ENCODE measurements at regions not wholly inside any gene's neighbourhood (a gene's known extent, or its start where the extent isn't known, plus 50 kb on each side); places are given as distances from the start of the nearest gene placed in this dataset.
"Not testable (repeated sequence)": the region's sequence is repeated elsewhere in the genome, so short reads cannot be mapped to it uniquely, and the experiment has no call there.

DNA sequence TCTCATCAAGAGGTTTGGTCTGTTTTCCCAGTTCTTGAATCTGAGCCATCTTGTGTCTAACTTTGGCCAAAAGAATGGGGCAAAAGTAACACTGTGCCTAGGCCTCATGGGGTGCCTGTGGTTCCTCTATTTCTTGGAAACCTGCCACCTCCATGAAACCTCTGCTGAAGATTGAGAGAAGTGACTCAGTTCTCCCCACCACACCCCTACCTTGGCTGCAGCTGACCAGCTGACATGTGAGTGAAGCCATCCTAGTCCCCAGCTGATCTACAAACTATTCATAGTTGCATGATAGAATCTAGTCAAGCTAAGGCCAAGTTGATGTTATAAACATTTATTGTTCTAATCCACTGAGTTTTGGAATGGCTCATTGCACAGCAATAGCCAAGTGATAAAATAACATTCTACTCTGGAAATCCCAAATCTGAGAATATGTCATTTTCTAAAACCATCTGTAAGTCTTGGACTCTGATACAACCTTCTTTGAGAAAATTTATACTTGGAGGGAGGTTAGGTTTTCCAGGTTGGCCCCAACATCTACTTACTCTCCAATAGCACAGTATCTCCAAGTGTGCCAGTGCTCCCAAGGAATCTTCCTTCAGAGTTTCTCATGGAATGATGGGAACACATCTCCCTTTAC is 107.0 kb upstream of the SMLR1 start:
- DNase-seq = no peak

DNA sequence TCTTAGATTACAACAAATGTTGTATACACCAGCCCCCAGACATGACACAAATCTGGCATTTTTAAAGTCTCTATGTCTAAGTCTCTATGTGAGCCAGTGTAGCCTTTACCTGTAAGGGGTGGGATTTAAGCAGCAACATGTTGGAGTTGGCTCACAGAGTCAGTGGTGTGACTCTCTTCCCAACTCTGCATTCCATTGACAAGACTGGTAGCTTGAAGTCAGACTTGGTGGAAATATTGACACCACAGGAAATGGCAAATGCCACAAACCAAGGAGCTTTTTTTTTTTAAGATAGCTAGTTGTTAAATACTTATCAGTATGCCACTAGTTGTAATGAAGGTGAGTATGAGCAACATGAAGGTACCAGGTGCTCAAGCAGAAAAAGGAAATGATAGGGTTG is 103.1 kb upstream of the SMLR1 start:
- no peak for DNase-seq

GRCh38 chr6:130725551-130725950 is 101.7 kb upstream of the SMLR1 start:
- DNase-seq = no peak

DNA sequence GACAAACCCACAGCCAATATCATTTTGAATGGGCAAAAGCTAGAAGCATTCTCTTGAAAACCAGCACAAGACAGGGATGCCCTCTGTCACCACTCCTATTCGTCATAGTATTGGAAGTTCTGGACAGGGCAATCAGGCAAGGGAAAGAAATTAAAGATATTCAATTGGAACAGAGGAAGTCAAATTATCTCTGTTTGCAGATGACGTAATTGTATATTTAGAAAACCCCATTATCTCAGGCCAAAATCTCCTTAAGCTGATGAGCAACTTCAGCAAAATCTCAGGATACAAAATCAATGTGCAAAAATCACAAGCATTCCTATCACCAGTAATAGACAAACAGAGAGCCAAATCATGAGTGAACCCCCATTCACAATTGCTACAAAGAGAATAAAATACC is 99.1 kb upstream of the SMLR1 start:
- DNase-seq = not testable (repeated sequence)

DNA sequence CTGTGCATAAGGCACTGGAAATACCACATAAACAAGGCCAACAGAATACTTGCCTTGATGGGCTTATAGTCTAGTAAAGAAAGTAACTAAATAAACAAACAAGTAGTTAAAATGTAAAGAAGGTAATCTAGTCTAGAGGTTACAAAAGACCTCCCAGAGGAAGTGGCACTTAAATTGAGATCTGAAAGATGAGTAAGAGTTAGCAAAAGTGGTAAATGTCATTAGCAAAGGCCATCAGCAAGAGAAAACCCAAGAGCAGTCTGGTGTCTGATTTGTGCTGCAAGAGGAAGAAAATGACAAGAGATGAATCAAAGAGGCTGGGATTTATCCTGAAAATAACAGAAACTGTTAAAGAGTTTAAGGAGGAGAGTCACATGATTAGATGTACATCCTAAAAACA is 96.6 kb upstream of the SMLR1 start:
- DNase-seq = no peak

DNA sequence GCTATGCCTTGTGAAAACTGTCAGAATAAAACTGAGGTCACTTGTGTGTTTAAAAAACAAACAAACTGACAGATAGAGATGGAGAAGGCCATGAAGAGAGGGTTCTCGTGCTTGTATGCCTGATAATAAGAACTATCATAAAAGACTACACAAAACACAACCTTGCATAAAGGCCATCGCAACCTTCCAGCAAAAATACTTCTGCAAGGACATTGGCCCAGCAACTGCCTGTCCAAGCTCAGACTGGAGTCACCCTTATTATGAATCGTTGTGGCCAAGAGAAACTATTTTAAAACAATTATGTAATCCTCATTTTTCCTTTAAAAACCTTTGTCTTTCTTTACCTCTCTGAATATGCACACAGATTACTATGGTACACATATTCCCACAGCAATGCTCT is 93.0 kb upstream of the SMLR1 start:
- no peak for DNase-seq

DNA sequence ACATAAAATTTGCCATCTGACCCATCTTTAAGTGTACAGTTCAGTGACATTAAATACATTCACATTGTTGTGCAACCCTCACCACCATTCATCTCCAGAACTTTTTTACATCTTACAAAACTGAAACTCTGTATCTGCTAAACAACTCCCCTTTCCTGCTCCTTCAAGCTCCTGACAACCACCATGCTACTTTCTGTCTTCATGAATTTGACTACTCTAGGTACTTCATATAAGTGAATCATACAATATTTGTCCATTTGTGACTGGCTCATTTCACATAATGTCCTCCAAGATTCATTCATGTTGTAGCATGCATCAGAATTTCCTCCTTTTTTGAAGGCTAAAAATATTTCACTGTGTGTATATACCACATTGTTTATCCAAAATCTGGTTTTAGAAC is 86.9 kb upstream of the SMLR1 start:
- no peak for DNase-seq

DNA sequence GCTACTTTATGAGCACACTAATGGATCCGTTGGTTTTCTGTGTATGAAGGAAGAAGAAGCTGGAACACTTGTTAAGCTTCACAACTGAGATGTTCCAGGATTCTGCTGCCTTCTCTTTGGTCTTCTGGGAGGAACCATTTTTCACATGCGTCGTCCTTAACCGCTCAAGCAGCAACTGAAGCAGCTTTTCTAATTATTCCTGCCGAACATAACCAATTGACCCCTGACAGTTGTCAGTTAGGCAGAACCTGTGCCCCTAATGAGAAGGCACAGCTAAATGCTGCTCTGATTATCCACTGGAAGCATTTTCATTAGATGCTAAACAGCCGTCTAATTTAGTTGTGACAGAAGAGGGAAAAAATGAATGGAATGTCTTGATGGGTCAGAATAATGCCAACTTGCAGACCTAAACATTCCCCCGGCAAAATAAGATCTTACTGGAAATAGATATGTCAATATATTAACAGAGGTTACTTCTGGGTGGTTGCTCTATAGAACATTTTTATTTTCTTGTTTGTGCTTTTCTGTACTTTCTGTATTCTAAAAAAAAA is 85.0 kb upstream of the SMLR1 start:
- no peak for DNase-seq

GRCh38 chr6:130743175-130743574 is 84.0 kb upstream of the SMLR1 start:
- no peak for DNase-seq

GRCh38 chr6:130744576-130745366 is 82.4 kb upstream of the SMLR1 start:
- DNase-seq = no peak

DNA sequence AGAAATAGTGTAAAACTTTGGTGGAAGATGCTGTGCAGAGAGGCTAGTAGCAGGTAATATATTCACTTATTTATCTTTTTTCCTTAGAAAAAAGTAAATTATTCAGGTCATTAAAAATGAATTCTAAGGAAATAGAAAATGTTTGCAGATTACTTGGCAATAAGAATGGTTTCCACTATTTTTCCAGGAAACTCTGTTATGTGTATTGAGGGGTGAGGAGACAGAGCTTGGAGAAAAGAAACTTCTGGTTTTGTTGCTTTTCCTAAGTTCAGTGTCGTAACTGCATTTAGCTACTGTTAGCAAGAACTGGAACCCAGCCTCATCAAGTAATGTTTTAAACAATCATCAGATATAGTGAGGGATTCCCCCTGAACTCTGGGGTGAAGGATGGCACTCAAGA is 79.2 kb upstream of the SMLR1 start:
- no peak for DNase-seq

GRCh38 chr6:130749402-130749801 is 77.8 kb upstream of the SMLR1 start:
- no peak for DNase-seq

- no peak for DNase-seq
These were observed 74.9 kb upstream of the SMLR1 start for GRCh38 chr6:130752267-130752666.

DNA sequence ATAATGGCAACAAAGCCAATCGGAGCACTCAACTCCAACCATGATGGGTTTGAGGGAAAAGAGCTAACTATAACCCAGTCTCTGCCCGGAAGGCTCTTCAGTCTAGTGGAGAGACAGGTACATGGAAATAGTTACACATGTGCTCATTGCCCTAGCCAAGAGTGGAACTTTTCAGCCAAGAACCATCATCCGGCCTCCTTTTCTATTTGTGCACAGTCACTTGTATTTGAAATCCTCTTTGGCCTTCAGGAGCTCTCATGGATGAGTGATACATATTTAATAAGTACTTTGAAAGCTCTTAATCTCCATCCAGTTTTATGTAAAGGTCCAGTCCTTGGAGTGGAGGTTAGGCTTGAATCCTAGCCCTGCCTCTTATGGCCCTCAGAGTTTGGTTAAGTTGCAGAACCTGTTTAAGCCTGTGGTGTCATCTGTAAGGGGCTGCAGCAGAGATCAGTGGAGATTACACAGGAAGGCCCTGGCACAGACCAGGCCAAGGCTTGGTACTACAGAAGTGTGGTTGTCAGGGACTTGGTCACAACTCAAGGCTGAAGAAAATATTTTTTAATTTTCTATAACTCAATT is 72.3 kb upstream of the SMLR1 start:
- no peak for DNase-seq

GRCh38 chr6:130755368-130756034 is 71.7 kb upstream of the SMLR1 start:
- DNase-seq = no peak

GRCh38 chr6:130756824-130757223 is 70.4 kb upstream of the SMLR1 start:
- no peak for DNase-seq

DNA sequence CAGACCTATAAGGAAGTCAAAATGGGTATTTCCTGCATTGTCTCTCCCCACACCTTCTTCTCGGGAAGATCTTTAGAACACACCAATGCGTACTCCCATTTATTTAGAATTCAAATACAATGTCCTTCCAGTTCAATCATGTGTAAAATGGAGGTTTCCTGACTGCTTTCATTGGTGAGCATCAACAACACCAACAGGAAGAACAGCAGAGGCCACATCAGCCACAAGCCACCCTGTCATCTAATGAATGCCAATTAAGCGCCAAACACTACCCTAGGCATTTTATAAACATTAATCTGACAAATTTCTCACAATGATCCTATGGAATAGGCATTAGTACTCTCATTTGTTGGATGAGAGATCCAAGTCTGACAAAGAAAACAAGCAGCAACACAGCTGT is 68.4 kb upstream of the SMLR1 start:
- DNase-seq = no peak

GRCh38 chr6:130760006-130760405 is 67.2 kb upstream of the SMLR1 start:
- DNase-seq = no peak

GRCh38 chr6:130761286-130761685 is 65.9 kb upstream of the SMLR1 start:
- no peak for DNase-seq

DNA sequence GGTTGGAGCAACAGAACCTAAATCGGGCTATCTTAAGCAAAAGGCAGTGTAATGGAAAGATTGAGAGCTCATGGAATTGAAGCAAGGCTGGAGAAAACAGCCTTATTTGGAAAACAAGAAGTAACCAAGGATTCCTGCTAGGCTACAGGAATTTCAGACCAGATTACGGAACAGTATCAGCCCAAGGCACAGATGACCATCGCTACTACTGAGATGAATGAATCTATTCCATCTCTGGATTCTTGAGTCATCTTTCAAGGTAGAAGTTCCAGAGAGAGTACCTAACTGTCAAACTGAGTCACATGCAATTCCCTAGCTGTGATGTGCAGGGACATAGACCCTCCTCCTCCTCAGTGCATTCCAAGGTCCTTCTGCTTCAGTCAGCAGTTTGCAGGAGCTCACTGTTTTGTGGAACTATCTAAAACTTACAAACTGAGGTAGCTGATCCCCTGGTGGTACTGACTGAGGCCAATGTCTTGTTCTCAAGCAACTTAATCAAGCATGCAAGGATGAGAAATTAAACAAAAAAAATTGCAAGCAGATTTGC is 62.0 kb upstream of the SMLR1 start:
- DNase-seq = no peak

GRCh38 chr6:130766239-130767144 is 60.7 kb upstream of the SMLR1 start:
- no peak for DNase-seq

- DNase-seq = no peak
These were observed 57.3 kb upstream of the SMLR1 start for GRCh38 chr6:130769861-130770260.
